AG09309 (cell line): ENCODE measurements at regions not wholly inside any gene's neighbourhood (a gene's known extent, or its start where the extent isn't known, plus 50 kb on each side); places are given as distances from the start of the nearest gene placed in this dataset.

Experiments used
- DNase-seq: peaks from one replicate; pipeline ENCODE4 v3.0.0-alpha.2; 2010; ENCODE audit warnings: low read depth
- H3K4me3 ChIP-seq: 2 replicates; pipeline ENCODE4 v1.5.1; 2011; ENCODE audit warnings: mild to moderate bottlenecking, low read depth, low read length, moderate library complexity; ENCODE audit not compliant: control insufficient read depth
- CTCF ChIP-seq: IDR thresholded peaks from 2 replicates; pipeline ENCODE4 v1.5.1; 2011; ENCODE audit warnings: mild to moderate bottlenecking, low read depth, low read length, inconsistent platforms; ENCODE audit not compliant: insufficient read depth, control insufficient read depth; ENCODE audit errors: missing control alignments

GRCh38 chr11:70567680-70568034 lies 169.3 kb downstream of the CTTN start:
- peak overlapping the region; percentile 23 for H3K4me3 ChIP-seq
- DNase-seq: no peak

GRCh38 chr11:70568035-70568813 lies 169.9 kb downstream of the CTTN start:
- peak overlapping the region; percentile 23 for H3K4me3 ChIP-seq
- peak; percentile 40 for TF ChIP-seq CTCF
- DNase-seq: no peak

More at GRCh38 chr11:70567680-70568034, 169.3 kb downstream of the CTTN start:
- no peak for TF ChIP-seq CTCF

GRCh38 chr11:70568814-70569617 lies 170.7 kb downstream of the CTTN start:
- DNase-seq: no peak
- TF ChIP-seq CTCF: no peak
- peak overlapping the region; percentile 23 for H3K4me3 ChIP-seq

- TF ChIP-seq CTCF: no peak
- no peak overlapping the region for H3K4me3 ChIP-seq
- no peak for DNase-seq
These were observed 171.2 kb downstream of the CTTN start for GRCh38 chr11:70569618-70569890.

GRCh38 chr11:70569996-70570692 lies 171.8 kb downstream of the CTTN start:
- DNase-seq: no peak
- TF ChIP-seq CTCF: no peak
- H3K4me3 ChIP-seq: no peak overlapping the region

GRCh38 chr11:70570693-70571395 lies 172.5 kb downstream of the CTTN start:
- no peak for TF ChIP-seq CTCF
- no peak for DNase-seq
- no peak overlapping the region for H3K4me3 ChIP-seq
